ENCODE measurements at regions not wholly inside any gene's neighbourhood (a gene's known extent, or its start where the extent isn't known, plus 50 kb on each side); places are given as distances from the start of the nearest gene placed in this dataset.

DNA sequence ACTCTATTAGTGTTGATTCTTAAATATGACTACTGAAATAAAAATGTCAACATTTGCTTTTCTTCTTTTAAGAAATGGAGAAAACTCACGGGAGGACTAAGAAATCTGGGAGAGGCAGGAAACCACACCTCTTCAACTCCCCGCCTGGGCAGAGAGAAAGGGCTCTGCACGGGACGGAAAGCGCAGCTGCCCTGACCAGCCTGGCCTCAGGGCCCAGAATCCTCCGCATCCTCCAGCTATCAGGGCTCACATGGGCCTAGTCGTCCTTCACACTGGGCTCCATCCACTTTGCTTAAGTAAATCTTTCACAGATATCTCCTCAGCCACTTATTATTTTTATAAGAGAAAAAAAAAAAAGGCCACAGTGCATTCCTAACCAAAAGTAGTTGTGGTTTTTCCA, 215.1 kb downstream of the TBXT start:
- TF ChIP-seq CTCF (IDR thresholded peaks at IDR 0.05; ENCODE audit: insufficient read depth, low read length, severe bottlenecking): no peak
- H3K4me3 ChIP-seq (ENCODE audit: low read depth, low read length): no peak overlapping the region
- H3K36me3 ChIP-seq (ENCODE audit: control insufficient read depth, insufficient read depth, low read length): no peaks in the 10 kb centered on the region
- no peak for FAIRE-seq
- no peaks in the 10 kb centered on the region for H3K27me3 ChIP-seq (ENCODE audit: control insufficient read depth, insufficient read depth, low read length)
- no peak for DNase-seq (ENCODE audit: low read depth)

- FAIRE-seq (no peak), DNase-seq (ENCODE audit: low read depth) (no peak)
- no peaks in the 10 kb centered on the region for H3K36me3 ChIP-seq (ENCODE audit: control insufficient read depth, insufficient read depth, low read length)
- no peaks in the 10 kb centered on the region for H3K27me3 ChIP-seq (ENCODE audit: control insufficient read depth, insufficient read depth, low read length)
- H3K4me3 ChIP-seq (ENCODE audit: low read depth, low read length): no peak overlapping the region
- no peak for TF ChIP-seq CTCF (IDR thresholded peaks at IDR 0.05; ENCODE audit: insufficient read depth, low read length, severe bottlenecking)
Measured at GRCh38 chr6:165950316-165950715, 217.3 kb downstream of the TBXT start.

- Histone ChIP-seq H3K27me3 (ENCODE audit: control insufficient read depth, insufficient read depth, low read length) (no peaks in the 10 kb centered on the region), H3K4me3 (ENCODE audit: low read depth, low read length) (no peak overlapping the region), H3K36me3 (ENCODE audit: control insufficient read depth, insufficient read depth, low read length) (no peaks in the 10 kb centered on the region)
- FAIRE-seq (no peak), DNase-seq (ENCODE audit: low read depth) (no peak)
- TF ChIP-seq CTCF (IDR thresholded peaks at IDR 0.05; ENCODE audit: insufficient read depth, low read length, severe bottlenecking): no peak
Measured at GRCh38 chr6:165949324-165949723, 218.3 kb downstream of the TBXT start.

- Histone ChIP-seq H3K27me3 (ENCODE audit: control insufficient read depth, insufficient read depth, low read length) (no peaks in the 10 kb centered on the region), H3K4me3 (ENCODE audit: low read depth, low read length) (no peak overlapping the region), H3K36me3 (ENCODE audit: control insufficient read depth, insufficient read depth, low read length) (no peaks in the 10 kb centered on the region)
- DNase-seq (ENCODE audit: low read depth) (no peak), FAIRE-seq (no peak)
- TF ChIP-seq CTCF (IDR thresholded peaks at IDR 0.05; ENCODE audit: insufficient read depth, low read length, severe bottlenecking): no peak
Measured at GRCh38 chr6:165944002-165944466, 223.6 kb downstream of the TBXT start.

GRCh38 chr6:165941786-165942185, 225.9 kb downstream of the TBXT start:
- no peaks in the 10 kb centered on the region for H3K27me3 ChIP-seq (ENCODE audit: control insufficient read depth, insufficient read depth, low read length)
- H3K4me3 ChIP-seq (ENCODE audit: low read depth, low read length): no peak overlapping the region
- no peaks in the 10 kb centered on the region for H3K36me3 ChIP-seq (ENCODE audit: control insufficient read depth, insufficient read depth, low read length)
- no peak for DNase-seq (ENCODE audit: low read depth)
- TF ChIP-seq CTCF (IDR thresholded peaks at IDR 0.05; ENCODE audit: insufficient read depth, low read length, severe bottlenecking): no peak
- no peak for FAIRE-seq

- no peak for TF ChIP-seq CTCF (IDR thresholded peaks at IDR 0.05; ENCODE audit: insufficient read depth, low read length, severe bottlenecking)
- FAIRE-seq: no peak
- no peaks in the 10 kb centered on the region for H3K27me3 ChIP-seq (ENCODE audit: control insufficient read depth, insufficient read depth, low read length)
- DNase-seq (ENCODE audit: low read depth): no peak
- no peaks in the 10 kb centered on the region for H3K36me3 ChIP-seq (ENCODE audit: control insufficient read depth, insufficient read depth, low read length)
- H3K4me3 ChIP-seq (ENCODE audit: low read depth, low read length): no peak overlapping the region
Measured at GRCh38 chr6:165941249-165941775, 226.3 kb downstream of the TBXT start.
